IMR-90 (cell line): ENCODE measurements at regions not wholly inside any gene's neighbourhood (a gene's known extent, or its start where the extent isn't known, plus 50 kb on each side); places are given as distances from the start of the nearest gene placed in this dataset.

ENCODE experiments used
- BHLHE40 ChIP-seq: fragments of 150-350 bp; IDR thresholded peaks from 2 replicates; pipeline ENCODE4 v1.6.1; 2016; ENCODE audit warnings: mild to moderate bottlenecking, low read depth, low read length
- CTCF ChIP-seq: conservative IDR thresholded peaks from 2 replicates; pipeline ENCODE4 v1.5.1; 2012; ENCODE audit warnings: mild to moderate bottlenecking, low read depth, low read length, improper control_type of control experiment
- ELK1 ChIP-seq: fragments of 150-350 bp; IDR thresholded peaks from 2 replicates; pipeline ENCODE4 v1.6.1; 2016; ENCODE audit warnings: low read depth, mild to moderate bottlenecking, low read length, moderate library complexity, borderline replicate concordance
- FOS ChIP-seq: fragments of 150-350 bp; IDR thresholded peaks from 2 replicates; pipeline ENCODE4 v1.6.1; 2016; ENCODE audit warnings: low read depth, low read length
- MAFK ChIP-seq: IDR thresholded peaks from 2 replicates; pipeline ENCODE4 v1.6.1; 2012; ENCODE audit warnings: low read depth, low read length, improper control_type of control experiment
- MAZ ChIP-seq: IDR thresholded peaks from 2 replicates; pipeline ENCODE4 v1.6.1; 2012; ENCODE audit warnings: low read depth, mild to moderate bottlenecking, low read length, improper control_type of control experiment, moderate library complexity, borderline replicate concordance
- POLR2A ChIP-seq: IDR thresholded peaks from 2 replicates; pipeline ENCODE4 v1.6.1; 2012; ENCODE audit warnings: mild to moderate bottlenecking, low read depth, low read length
- RAD21 ChIP-seq: IDR thresholded peaks from 2 replicates; pipeline ENCODE4 v1.6.1; 2012; ENCODE audit warnings: low read length, improper control_type of control experiment
- RCOR1 ChIP-seq: IDR thresholded peaks from 2 replicates; pipeline ENCODE4 v1.6.1; 2012; ENCODE audit warnings: mild to moderate bottlenecking, low read length, improper control_type of control experiment; ENCODE audit not compliant: insufficient replicate concordance
- SMC3 ChIP-seq: fragments of 150-350 bp; IDR thresholded peaks from 2 replicates; pipeline ENCODE4 v1.6.1; 2016; ENCODE audit warnings: low read depth, mild to moderate bottlenecking, antibody characterized with exemption, low read length, moderate library complexity

GRCh38 chr1:195075973-195076372, 1532.3 kb downstream of the KCNT2 start:
- TF ChIP-seq CTCF (no peak), ELK1 (no peak), SMC3 (no peak), POLR2A (no peak), RCOR1 (no peak), FOS (no peak), RAD21 (no peak), BHLHE40 (no peak), MAFK (no peak), MAZ (no peak)
